NCI-H1417 (cell line): ENCODE measurements at regions not wholly inside any gene's neighbourhood (a gene's known extent, or its start where the extent isn't known, plus 50 kb on each side); places are given as distances from the start of the nearest gene placed in this dataset.

Experiments
- DNase-seq, 3 experiments: peaks; one replicate each; lab custom pipeline; 2025; lab: John Stamatoyannopoulos, UW

DNA sequence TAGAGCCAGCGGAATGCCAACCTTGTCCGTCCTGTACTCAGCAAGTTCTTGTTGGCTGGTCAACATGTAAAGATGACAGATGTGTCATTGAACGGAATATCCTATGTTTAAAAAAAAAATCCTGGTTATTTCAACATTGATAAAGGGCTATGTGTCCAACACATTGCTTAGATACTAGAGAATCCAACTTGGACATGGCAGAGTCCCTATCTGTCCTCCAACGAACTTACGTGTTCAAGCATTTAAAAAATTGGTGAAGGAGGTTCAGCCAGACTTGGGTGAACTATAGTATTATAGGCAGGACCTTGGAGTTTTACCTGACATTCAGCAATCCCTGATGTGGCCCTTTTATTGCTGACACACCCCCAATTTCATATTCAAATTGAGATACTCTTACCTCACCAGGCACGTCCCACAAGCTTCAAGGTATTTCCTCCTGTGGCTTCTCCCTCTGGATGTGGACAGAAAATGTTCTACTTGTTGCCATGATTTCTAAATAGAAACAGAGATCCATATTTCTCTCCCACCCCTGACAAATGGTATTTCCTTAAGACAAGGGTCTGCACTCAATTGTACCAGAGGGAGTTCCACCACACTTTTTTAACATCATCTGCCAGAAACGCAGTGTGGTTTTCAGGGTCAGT lies 207.7 kb upstream of the TPM1 start:
- no peak for DNase-seq

DNA sequence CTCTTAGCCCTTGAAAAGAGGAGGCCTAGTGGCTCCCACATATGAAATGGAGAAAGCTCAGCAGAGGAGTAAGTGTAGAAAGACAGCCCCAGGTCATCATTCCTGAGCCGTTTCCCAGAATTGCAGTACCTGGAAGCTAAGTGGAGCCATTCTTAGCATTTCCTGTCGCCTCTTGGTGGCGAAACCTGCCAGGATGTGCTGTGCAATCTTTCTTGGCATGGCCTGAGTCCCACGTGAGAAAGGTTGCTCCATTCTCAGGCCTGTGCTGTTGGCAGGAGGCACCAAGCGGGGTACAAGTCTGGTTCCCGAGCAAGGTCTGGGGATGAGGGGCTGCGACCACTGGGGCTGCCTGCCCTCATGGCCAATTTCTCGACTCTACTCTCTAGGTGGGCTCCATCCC lies 207.2 kb upstream of the TPM1 start:
- DNase-seq: no peak

DNA sequence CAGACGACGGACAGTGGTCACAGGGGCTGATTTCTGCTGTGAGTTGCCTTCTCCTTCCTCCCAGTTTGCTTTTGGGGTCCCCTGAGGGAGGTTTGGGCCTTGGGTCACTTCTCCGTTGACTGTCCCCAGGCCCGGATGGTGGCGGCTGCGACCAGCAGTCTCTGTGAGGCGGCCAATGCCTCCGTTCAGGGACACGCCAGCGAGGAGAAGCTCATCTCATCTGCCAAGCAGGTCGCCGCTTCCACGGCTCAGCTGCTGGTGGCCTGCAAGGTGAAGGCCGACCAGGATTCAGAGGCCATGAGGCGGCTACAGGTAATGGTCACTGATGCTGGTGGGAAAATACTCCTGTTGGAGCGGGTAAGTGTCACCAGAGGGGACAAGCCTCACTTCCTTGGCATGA lies 206.8 kb upstream of the TPM1 start:
- no peak for DNase-seq

DNA sequence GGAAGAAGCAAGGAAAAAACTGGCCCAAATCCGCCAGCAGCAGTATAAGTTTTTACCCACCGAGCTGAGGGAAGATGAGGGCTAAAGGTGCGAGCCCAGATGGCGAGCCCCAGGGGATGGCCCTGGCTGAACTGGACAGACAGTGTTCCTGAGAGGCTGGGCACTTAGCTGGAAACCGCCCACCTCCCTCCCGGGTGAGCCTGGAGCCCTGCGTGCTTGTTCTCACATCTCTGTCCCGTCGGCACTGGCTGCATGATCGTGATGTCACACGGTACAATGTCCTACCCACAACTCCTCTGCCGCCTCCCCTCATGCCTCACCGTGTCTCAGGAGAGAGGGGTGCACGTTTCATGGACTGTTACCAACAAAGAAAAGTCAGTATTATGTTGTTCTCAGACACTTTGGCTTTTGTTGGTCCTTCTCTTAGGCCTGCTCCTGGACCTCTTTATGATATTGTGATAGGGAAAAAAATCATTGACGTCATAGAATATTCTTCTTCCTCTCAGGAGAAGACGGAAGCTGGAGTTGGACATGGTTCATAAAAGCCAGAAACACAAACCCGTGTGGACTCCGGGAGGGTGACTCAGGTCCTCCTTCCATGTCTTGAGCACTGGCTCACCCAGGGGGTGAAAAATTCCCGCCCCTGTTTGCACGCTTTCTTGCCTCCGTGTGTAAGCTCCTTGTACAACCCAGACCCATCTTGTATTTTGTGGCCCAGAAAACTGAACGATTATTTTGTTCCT lies 201.8 kb upstream of the TPM1 start:
- no peak for DNase-seq

DNA sequence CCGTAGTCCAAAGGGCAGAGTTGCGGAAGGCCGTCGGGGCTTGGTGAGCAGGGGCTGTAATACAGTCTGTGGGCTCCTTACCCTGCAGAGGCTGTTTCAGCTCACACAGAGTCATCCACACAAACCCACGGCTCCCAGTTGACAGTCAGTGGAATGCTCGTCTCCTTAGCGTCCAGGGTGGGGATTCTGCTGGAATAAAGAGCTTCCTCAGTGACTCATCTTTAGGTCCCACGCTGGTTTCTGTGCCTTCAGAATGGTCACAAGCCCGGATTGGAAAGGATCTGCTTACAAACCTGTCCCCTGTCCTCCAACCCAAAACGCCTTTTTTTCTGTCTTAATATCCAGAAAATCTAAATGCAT lies 201.3 kb upstream of the TPM1 start:
- DNase-seq: no peak

DNA sequence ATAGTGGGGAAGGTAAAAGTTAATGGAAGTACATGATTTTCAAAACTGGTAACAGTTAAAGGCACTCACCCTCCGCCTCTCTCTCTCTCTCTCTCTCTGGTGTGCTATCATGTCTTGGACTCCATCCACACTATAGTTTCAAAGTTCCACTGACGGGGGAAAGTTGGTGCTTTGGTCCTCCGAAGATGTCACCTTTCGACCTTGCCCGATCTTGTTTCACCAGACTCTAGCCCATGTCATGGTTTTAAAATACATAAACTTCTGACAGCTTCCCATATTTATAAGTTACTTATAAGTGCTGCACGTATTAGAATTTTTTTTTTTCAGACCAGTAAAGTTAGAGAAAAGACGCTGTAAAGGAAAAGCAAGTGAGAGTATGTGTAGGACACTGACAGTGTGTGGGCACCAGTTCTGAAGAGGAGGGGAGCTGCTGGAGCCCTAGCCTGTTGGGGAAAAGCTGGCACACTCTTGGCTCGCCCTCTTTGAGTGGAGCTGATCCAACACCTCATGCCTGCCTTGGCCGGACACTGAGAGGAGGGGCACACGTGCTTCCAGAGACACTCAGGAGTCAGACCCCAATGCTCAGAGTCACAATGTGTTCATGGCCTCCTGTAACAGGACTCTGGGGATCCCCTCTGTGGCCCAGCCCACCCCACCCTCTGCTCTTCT lies 200.5 kb upstream of the TPM1 start:
- no peak for DNase-seq

DNA sequence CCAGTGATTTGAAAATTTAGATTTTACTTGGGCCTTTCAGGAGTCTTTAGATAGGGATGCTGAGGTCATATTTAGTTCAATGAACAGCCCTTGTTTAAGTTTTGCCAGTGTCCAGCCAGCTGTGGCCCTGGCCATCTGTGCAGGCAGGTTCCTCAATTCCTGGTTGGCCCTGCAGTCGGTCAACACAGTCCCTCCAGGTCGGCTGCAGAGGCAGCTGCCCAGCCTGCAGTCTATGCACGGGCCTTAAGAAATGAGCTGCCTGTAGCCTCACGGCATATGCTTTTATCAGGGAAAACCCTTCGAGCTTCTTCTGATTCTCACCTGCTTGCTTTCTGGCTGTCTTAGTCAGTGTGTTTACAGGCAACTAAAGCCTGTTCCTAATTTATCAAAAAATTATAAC lies 199.2 kb upstream of the TPM1 start:
- DNase-seq: no peak

DNA sequence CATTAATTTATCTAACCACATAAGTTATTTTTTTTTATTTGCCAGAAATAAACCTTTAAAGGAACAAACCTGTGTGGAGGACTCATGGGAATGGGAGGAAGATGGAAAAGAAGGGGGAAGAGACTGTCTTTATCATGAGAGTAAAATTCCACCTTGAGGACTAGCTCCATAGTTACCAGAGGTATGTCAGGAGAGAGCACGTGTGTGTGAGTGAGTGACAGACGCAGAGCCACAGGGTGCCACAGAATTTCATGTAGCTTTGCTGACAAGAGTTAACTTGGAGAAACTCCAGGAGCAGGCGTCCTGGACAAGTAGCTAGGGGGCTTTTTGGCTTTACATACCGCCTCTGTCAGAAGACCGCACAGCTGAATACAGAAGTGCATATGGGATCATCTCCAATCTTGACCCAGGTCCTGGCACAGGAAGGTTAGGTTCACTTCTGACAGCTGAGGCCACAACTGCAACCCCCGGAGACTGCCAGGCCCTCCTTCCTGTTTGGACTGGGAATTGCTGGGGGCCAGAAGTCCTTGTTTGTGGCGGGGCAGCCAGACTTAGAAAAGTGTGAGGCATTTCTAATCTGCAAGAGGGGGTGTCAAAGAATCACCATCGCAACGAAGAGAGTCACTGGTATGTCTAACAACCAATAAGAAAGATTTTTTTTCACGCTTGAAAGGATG lies 197.8 kb upstream of the TPM1 start:
- DNase-seq: no peak

DNA sequence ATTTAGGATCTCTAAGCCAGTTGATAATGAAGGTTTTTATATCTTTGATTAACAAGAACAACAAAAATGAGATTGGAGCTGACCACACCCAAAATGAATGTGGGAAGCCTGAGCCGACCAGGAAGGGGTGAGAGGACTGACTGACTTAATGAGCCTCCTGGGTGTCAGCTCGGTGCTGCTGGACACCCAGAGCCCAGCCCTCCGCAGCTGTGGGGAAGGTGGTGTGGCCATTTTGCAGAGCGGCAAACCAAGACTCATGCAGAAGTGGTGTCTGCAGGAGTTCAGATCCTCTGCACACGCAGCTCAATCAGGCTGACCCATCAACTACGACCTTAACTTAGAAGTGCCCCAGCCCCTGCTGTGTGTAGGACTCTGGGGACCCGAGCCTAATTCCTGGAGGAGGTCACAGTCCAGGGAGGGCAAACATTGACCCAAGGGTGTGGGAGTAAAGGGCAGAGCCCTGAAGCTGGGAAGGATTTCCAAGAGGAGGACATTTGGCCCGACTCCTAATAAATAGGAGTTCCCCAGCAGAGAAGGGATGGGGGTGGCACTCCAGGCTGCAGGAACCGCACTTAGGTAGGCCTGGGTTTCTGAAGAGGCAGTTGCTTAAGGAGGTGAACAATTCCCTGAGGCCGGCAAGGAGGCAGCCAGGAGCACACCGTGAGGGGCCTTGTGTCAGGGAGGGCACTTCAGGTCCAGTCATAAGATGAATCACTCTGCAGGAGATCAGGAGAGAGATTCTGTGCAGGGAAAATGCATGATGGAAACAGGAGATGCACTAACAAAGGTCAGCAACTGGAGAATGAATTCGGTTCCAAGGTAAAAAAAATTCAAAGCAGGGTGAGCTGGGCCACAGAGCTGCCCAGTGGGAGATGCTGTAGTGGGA lies 197.1 kb upstream of the TPM1 start:
- no peak for DNase-seq

DNA sequence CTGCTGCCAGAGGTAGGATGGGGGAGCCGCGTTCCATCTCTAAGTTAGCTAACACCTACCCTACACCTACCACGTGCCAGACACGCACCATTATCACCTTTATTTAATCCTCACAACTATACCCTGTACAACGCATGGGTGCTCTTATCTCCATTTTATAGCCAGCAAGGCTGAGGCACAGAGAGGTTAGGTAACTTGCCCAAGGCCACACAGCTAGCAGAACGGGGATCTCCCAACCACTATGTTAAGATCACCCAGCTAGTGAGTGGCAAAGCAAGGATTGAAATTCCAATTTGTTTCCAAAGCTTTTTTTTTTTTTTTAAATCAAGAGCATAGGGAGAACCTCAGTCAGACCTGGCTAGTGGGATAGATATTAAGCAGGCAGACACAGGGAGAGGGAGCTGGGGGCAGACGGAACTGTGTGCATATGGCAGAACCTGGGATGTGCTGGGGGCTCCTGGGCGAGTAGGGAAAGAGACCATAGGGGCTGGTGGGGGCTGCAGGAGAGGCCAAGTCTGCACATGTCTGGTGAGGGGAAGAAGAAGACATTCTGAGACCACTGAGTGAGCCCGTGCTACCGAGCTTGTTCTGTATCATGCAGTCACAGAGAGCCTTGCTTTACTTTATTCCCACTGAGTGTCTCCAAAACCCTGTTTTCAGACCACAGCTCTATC lies 196.3 kb upstream of the TPM1 start:
- DNase-seq: no peak

DNA sequence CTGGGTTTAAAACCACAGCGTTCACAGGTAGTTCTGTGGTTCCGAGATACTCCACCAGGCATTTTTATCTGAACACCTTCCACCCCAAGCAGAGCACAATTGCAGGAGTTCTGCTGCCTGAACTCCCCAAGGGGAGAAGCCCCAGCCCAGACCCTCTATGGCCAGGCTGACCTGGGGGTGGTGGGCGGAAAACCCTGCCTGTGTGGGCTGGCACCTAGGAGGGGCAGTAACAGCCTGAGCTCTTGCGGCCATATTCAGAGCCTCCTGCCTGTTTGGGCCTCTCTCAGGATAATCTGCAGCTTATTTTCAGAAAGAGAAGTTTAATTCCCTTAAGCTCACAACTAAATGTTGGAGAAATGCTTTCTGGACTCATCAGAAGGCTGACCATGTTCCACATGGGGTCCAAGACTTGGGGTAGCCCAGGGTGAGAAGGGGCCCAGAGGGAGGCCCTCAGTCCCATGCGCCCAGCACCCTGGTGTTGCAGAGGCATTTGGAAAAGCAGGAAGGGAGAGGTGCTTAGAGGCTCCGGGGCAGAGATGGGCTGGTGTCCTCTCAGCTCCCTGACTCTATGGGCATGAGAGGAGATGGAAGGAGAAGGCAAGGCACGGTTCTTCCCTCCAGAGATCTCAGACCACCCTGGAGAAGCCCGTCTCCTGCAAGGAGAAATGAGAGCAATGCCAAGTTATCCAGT lies 195.6 kb upstream of the TPM1 start:
- no peak for DNase-seq

DNA sequence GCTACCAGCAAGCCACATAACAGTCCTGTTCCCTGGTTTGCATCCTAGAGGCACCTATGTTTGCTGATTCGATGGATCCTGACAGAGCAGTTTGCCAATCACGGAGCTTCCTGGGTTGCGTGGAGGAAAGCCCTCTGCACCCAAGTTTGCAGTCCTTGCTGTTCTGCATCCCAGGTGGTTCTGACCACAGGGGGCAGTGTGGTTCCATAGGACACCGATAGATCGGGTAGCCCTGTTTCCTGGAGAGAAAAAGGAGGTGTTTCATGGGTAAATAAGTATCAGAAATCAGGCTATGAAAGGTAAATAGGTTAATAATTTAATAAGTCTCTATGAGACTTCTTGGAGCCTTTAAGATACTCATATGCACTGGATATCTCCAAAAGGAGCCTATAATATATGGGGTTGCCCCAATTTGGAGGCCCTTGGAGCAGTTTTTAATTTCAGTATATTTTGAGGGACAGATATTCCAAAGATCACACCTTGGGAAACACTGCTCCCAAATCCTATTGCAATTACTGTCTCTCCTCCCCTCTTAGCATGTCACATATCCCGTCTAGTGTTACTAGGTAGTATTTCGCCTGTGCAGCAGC lies 194.6 kb upstream of the TPM1 start:
- peak in 2 of 3 experiments; percentile 30 to 39 for DNase-seq

DNA sequence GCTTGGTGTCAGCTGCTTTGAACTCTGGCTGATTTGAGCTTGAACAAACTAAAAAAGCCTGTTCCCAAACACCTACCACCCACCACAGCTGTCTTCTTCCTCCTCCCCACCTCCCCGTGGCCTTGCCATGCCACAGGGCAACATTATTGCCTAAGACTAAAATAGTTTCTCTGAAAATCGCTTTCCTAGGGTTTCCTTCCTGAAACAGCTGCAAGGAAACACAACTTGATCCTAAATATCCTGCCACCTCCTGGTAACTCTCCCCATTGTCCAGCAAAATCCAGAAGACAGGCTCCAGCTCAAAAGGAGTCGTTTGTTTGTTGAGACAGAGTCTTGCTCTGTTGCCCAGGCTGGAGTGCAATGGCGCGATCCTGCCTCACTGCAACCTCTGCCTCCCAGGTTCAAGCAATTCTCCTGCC lies 193.9 kb upstream of the TPM1 start:
- DNase-seq: no peak

DNA sequence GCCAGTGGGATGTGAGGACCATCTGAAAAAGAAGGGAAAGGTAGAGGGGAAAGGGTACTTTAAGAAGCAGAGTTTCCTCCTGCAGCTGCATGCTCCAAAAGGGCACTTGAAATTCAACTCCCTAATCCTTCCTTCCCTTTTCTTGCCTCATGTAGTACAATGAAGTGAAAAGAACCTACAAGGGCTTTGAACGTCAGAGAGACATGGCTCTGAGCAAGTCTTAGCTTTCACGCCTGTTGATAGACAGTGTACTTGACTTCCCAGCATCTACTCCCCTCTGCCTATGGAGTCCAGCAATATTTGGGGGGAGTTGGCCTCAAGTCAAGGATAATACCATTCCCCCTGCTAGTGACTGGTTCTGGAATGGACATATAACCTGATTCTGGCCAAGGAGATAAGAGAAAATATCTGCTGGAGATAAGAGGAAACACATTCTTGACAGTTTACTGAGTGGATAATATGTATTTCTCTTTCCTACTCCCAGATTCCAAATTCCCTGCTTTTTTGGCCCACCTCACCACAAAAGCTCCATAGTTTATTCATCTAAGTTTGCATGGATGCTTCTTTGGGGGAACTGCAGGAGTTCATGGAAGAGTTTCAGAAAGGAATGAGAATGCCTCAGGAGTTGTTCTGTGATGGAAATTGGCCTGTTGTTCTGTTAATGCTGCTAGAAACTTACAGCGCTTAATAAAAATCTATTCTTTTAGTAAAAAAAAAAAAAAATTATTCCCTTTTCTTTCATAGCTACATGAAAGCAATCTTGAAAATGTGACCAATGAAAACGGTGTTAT lies 193.0 kb upstream of the TPM1 start:
- DNase-seq: no peak

DNA sequence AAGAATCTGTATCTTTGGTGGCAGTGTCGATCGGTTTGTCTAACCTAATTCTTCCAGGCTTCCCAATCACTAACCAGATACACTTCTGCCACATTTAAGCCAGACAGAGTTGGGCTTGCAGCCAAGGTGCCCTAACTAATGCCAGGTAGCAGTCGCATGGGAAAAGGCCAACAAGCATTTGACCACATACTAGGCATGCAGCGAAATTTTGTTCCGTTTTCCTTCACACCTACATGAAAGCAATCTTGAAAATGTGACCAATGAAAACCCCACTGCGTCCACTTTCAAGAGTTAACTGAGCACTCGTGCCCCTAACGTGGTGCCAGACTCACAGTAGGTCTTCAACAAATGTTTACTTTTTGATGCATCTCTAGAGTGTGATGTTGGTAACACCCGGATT lies 192.2 kb upstream of the TPM1 start:
- DNase-seq: no peak

DNA sequence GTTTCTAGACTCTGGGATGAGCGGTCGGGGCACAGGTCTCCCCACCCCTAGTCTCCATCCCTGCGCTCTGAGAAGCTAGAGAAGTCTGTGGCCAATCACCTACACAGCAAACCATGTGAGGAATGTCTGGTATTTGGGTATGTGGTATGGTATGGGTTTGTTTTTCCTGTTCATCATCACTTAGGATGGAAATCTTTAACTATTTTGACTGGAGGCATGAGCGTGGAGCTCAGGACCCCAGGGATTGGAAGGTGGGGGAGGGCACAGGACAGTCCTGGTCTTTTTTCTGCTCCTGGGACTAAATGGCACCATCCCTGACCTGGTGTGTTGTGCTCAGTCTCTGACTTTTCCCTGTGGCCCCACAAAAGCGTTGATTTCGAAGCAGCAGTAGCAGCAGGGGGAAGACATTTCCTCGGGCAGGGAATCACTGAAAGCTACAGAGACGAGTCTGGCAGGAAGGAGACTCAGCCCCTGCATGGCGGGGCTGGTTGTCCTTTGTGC lies 191.7 kb upstream of the TPM1 start:
- DNase-seq: no peak

DNA sequence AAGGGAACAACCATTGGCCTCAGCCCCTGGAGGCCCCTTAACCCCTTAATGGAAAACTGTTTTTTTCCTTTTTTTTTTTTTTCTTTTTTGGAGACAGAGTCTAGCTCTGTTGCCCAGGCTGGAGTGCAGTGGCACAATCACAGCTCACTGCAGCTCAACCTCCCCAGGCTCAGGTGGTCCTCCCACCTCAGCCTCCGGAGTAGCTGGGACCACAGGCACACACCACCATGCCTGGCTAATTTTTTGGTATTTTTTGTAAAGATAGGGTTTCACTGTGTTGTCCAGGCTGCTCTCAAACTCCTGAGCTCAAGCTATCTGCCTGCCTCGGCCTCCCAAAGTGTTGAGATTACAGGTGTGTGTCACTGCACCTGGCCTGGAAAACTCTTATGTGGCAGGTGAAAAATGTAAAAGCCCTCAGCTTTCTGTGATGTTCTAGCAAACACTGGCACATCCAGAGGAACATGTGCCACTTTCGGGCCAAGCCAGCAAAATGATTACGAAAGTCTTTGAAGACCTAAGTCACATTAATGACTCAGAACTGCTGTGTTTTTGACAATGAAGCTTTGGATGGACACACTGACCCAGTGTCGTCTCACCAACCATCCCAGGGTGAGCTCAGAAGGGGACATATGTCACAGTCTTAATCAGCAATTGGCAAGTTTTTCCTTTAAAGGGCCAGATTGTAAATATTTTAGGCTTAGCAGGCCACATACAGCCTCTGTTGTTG lies 189.3 kb upstream of the TPM1 start:
- DNase-seq: no peak

DNA sequence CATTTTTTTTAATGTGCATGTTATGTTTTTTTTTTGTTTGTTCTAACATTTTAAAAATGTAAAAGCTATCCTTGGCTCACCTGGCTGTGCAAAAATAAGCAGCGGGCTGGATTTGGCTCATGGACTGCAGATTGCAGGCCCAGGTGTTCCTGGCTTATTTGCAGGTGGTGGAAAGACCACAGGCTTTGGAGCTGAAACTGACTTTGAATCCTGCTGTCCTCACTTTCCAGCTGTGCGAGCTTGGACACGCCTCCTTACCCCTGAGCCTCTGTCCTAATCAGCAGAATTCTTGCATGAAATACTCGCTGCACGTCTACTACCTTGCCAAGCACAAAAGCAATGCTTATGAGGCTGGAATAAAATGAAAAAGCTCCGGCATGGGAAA lies 188.7 kb upstream of the TPM1 start:
- no peak for DNase-seq
